ENCODE measurements at regions not wholly inside any gene's neighbourhood (a gene's known extent, or its start where the extent isn't known, plus 50 kb on each side); places are given as distances from the start of the nearest gene placed in this dataset.

DNA sequence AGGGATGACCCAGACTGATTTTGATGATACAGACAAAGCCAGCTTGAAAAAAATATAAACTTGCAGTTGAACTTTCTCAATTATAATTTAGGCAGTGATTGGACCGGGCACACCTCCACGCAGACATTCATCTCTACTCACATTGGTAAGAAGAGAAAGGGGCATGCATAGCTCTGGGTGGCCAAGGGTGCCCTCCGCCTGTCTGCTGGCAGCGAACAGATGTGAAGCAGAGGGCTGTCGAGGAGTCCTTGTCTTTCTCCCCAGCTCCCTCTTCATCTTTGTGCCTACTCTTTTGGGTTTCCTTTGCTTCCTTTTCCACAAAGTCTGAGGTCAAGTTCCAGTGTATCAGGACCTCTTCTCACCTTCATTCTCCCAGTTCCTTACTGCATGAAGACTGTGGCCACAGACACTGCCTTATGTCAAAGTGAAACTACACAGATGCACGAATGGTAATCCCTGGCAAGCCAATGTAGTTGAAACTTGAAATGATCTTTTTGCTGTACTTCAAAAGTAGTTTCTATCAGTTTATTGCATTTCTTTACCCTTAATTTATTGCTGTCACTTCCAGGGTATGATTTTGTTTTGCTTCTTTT, 343.7 kb upstream of the SOX9 start:
- TF ChIP-seq, protein P1, sequence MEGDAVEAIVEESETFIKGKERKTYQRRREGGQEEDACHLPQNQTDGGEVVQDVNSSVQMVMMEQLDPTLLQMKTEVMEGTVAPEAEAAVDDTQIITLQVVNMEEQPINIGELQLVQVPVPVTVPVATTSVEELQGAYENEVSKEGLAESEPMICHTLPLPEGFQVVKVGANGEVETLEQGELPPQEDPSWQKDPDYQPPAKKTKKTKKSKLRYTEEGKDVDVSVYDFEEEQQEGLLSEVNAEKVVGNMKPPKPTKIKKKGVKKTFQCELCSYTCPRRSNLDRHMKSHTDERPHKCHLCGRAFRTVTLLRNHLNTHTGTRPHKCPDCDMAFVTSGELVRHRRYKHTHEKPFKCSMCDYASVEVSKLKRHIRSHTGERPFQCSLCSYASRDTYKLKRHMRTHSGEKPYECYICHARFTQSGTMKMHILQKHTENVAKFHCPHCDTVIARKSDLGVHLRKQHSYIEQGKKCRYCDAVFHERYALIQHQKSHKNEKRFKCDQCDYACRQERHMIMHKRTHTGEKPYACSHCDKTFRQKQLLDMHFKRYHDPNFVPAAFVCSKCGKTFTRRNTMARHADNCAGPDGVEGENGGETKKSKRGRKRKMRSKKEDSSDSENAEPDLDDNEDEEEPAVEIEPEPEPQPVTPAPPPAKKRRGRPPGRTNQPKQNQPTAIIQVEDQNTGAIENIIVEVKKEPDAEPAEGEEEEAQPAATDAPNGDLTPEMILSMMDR (IDR thresholded peaks at IDR 0.05): no peak
- TF ChIP-seq EP300 (IDR thresholded peaks at IDR 0.05) (no peak), POLR2A (IDR thresholded peaks at IDR 0.05) (no peak)

Data from ovary (tissue), 3 donors.